Stomach (tissue), 8 donors: ENCODE measurements at regions not wholly inside any gene's neighbourhood (a gene's known extent, or its start where the extent isn't known, plus 50 kb on each side); places are given as distances from the start of the nearest gene placed in this dataset.
"Not testable (repeated sequence)": the region's sequence is repeated elsewhere in the genome, so short reads cannot be mapped to it uniquely, and the experiment has no call there.

Source experiments
- DNase-seq, 2 donors: peaks; one replicate each; pipeline versions ENCODE4 v3.0.0 to v3.0.0-alpha.2; 2013 to 2019
- H3K27ac ChIP-seq, 5 donors: fragments of 200-600 bp in 4 of 5; sonication (generic) in 4 of 5; one replicate each; pipeline ENCODE4 v1.5.1; 2013 to 2019; ENCODE audit warnings: mild to moderate bottlenecking in 1 of 5, moderate library complexity in 1 of 5
- H3K27me3 ChIP-seq, 3 donors: fragments of 200-600 bp; sonication (generic); one replicate each; pipeline ENCODE4 v1.5.1; 2017 to 2019; ENCODE audit warnings: mixed run types in 1 of 3
- H3K36me3 ChIP-seq, 4 donors: fragments of 200-600 bp; sonication (generic); 1 replicate in 3 of 4; 2 replicates in 1 of 4; pipeline ENCODE4 v1.5.1; 2016 to 2019
- H3K4me1 ChIP-seq, 4 donors: fragments of 200-600 bp; sonication (generic); one replicate each; pipeline ENCODE4 v1.5.1; 2016 to 2019
- H3K4me3 ChIP-seq, 4 donors: fragments of 200-600 bp; sonication (generic) in 3 of 4; one replicate each; pipeline ENCODE4 v1.5.1; 2016 to 2019; ENCODE audit warnings: mild to moderate bottlenecking in 1 of 4
- H3K9me3 ChIP-seq, 4 donors: fragments of 200-600 bp; sonication (generic); one replicate each; pipeline ENCODE4 v1.5.1; 2016 to 2019
- EP300 ChIP-seq: sonication (generic); formaldehyde crosslinking; IDR thresholded peaks from one replicate; pipeline ENCODE4 v1.6.1; 2017; ENCODE audit warnings: antibody characterized with exemption
- POLR2A ChIP-seq, 4 donors: fragments of 450-650 bp; IDR thresholded peaks; one replicate each; pipeline ENCODE4 v1.6.1; 2016; ENCODE audit warnings: antibody characterized with exemption in 4 of 4, control low read depth in 2 of 4, mild to moderate bottlenecking in 1 of 4, moderate library complexity in 1 of 4
- POLR2AphosphoS5 ChIP-seq, 3 donors: sonication (generic); formaldehyde crosslinking; IDR thresholded peaks; one replicate each; pipeline ENCODE4 v1.6.1; 2016; ENCODE audit warnings: antibody characterized with exemption in 3 of 3
- WGBS, 5 donors: extraction: QIAGEN DNeasy Blood & Tissue Kit in 3 of 5; methylation state at CpG; one replicate each; pipeline versions ENCODE4 v1.1.5 to v1.1.7; 2013 to 2018; 5-methylcytosine and 5-hydroxymethylcytosine counted together
- intact Hi-C: fragments of 100-400 bp; cut with DNase I; formaldehyde crosslinking; loops from one replicate; pipeline ENCODE4 v1.15.1; 2023; ENCODE audit warnings: low total_unique reads
- TF ChIP-seq, protein P1 (sequence below), 7 experiments: fragments of 450-650 bp in 4 of 7; fragments of 200-600 bp in 3 of 7; sonication (generic) in 3 of 7; IDR thresholded peaks; one replicate each; pipeline ENCODE4 v1.5.1; 2016 to 2019; ENCODE audit warnings: antibody characterized with exemption in 7 of 7, control low read depth in 2 of 7, mild to moderate bottlenecking in 1 of 7
- donor health status: healthy with polysubstance abuse.
- donor health status: Bipolar disorder and iron deficiency.
- donor health status: healthy.

DNA sequence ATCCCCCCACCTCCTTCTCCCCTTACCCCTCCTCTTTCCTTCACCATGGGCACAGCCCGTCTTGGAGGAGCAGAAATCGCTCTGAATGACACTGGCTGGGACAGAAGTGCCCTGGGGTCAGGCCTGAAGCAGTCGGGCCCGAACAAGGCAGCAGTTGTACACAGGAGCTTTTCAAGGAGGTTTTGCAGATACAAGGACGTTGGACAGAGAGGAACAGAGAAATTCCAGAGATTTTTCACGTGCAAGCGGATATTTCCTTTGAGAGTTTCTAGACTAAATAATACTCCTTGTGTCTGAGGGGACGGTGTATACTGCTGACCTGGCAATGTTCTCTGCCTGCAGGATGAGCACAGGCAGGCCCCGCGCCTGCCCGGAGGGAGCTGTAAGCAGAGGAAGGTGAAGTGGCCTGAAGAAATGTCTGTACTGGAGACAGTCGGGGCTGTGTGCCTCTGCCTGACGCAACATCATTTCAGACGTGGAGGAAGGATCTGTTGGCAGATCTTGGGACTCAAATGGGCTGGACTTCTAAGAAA is 95.3 kb upstream of the SLC25A33 start:
- DNase-seq = no peak
- Histone ChIP-seq H3K4me3 (no peak overlapping the region), H3K36me3 (no peaks in the 10 kb centered on the region), H3K27me3 (no peaks in the 10 kb centered on the region), H3K27ac (peak overlapping the region in 2 of 5 donors; percentile 48 to 54), H3K4me1 (peaks cover 0 to 27% (median 17%) of the 10 kb centered on the region in 4 donors), H3K9me3 (no peaks in the 10 kb centered on the region)
- WGBS, 5 donors = 47 to 77% (median 71%) methylated on average over 14 of the region's 14 CpGs
- intact Hi-C loops = no loop called here
- TF ChIP-seq EP300 (no peak), POLR2A (IDR thresholded peaks at IDR 0.05) (no peak), POLR2AphosphoS5 (IDR thresholded peaks at IDR 0.05) (no peak)
- TF ChIP-seq, protein P1, sequence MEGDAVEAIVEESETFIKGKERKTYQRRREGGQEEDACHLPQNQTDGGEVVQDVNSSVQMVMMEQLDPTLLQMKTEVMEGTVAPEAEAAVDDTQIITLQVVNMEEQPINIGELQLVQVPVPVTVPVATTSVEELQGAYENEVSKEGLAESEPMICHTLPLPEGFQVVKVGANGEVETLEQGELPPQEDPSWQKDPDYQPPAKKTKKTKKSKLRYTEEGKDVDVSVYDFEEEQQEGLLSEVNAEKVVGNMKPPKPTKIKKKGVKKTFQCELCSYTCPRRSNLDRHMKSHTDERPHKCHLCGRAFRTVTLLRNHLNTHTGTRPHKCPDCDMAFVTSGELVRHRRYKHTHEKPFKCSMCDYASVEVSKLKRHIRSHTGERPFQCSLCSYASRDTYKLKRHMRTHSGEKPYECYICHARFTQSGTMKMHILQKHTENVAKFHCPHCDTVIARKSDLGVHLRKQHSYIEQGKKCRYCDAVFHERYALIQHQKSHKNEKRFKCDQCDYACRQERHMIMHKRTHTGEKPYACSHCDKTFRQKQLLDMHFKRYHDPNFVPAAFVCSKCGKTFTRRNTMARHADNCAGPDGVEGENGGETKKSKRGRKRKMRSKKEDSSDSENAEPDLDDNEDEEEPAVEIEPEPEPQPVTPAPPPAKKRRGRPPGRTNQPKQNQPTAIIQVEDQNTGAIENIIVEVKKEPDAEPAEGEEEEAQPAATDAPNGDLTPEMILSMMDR (IDR thresholded peaks at IDR 0.05) = no peak

DNA sequence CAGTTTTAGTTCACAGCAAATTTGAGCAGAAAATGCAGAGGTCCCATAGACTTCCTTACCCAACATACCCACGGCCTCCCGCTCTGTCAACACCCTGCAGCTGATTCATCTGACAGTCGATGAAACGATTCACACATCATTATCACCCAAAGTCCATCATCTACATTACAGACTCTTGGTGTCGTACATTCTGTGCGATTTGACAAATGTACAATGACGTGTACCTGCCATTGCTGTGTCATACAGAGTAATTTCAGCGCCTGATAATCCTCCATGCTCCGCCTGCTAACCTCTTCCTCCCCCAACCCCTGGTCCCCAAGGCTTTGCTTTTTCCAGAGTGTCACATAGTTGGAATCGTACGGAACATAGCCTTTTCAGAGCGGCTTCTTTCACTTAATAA is 94.7 kb upstream of the SLC25A33 start:
- Histone ChIP-seq H3K27ac (peak overlapping the region in 2 of 5 donors; percentile 48 to 54), H3K4me3 (no peak overlapping the region), H3K4me1 (peaks cover 0 to 27% (median 14%) of the 10 kb centered on the region in 4 donors), H3K27me3 (no peaks in the 10 kb centered on the region), H3K9me3 (no peaks in the 10 kb centered on the region), H3K36me3 (no peaks in the 10 kb centered on the region)
- intact Hi-C loops = no loop called here
- TF ChIP-seq EP300 (no peak), POLR2AphosphoS5 (IDR thresholded peaks at IDR 0.05) (no peak), POLR2A (IDR thresholded peaks at IDR 0.05) (no peak)
- TF ChIP-seq, protein P1 (IDR thresholded peaks at IDR 0.05) = no peak
- WGBS, 5 donors = 91 to 94% (median 93%) methylated on average over 12 of the region's 12 CpGs
- no peak for DNase-seq

DNA sequence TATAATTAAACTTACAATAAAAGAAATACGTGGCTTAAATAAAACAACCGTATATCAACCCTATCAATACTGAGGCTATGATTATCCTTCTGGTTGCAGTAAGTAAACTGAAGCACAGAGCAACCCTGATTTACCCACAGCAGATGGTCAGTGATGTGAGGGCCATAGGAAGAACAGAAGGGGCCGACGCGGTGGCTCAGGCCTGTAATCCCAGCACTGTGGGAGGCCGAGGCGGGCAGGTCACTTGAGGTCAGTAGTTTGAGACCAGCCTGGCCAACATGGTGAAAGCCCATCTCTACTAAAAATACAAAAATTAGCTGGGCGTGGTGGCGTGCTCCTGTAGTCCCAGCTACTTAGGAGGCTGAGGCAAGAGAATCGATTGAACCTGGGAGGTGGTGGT is 94.2 kb upstream of the SLC25A33 start:
- H3K36me3 ChIP-seq, DNase-seq, H3K27me3 ChIP-seq, H3K9me3 ChIP-seq, H3K4me3 ChIP-seq, H3K27ac ChIP-seq, intact Hi-C loops: not testable (repeated sequence)
- peaks cover 0 to 31% (median 14%) of the 10 kb centered on the region in 4 donors for H3K4me1 ChIP-seq
- 86 to 95% (median 93%) methylated on average over 10 of the region's 10 CpGs for WGBS, 5 donors

DNA sequence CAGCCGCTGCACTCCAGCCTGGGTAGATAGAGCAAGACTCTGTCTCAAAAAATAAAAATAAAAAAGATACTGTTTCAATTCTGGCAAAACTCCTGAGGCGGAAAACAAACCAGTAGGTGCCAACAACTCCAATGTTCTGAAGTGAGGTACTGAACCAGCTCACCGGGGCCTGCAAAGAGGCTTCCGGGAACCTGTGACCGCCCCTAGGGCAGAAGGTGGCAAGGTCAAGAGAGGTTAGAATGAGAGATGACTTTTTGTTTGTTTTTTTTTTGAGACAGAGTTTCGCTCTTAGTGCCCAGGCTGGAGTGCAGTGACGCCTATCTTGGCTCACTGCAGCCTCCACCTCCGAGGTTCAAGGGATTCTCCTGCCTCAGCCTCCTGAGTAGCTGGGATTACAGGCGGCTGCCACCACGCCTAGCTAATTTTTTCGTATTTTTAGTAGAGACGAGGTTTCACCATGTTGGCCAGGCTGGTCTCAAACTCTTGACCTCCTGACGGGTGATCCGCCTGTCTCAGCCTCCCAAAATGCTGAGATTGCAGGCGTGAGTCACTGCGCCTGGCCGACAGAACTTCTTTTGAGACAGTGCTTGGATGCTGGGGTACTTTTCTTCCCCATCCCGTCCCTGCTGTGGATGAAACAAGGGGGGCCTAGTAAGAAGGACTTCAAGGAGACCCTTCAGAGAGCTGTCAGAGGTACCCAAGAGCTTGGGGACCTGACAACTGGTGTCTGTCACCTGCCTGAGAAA is 91.9 kb upstream of the SLC25A33 start:
- Histone ChIP-seq H3K9me3 (no peaks in the 10 kb centered on the region), H3K4me3 (no peak overlapping the region), H3K27ac (no peak overlapping the region), H3K36me3 (no peaks in the 10 kb centered on the region), H3K27me3 (no peaks in the 10 kb centered on the region), H3K4me1 (peaks cover 0 to 17% (median 8%) of the 10 kb centered on the region in 4 donors)
- no peak for TF ChIP-seq EP300
- TF ChIP-seq, protein P1 (IDR thresholded peaks at IDR 0.05) = no peak
- TF ChIP-seq POLR2A (IDR thresholded peaks at IDR 0.05) = no peak
- TF ChIP-seq POLR2AphosphoS5 (IDR thresholded peaks at IDR 0.05) = no peak
- WGBS, 5 donors = 87 to 91% (median 88%) methylated on average over 18 of the region's 18 CpGs
- DNase-seq = no peak
- intact Hi-C loops = no loop called here
